ENCODE measurements at regions not wholly inside any gene's neighbourhood (a gene's known extent, or its start where the extent isn't known, plus 50 kb on each side); places are given as distances from the start of the nearest gene placed in this dataset.

DNA sequence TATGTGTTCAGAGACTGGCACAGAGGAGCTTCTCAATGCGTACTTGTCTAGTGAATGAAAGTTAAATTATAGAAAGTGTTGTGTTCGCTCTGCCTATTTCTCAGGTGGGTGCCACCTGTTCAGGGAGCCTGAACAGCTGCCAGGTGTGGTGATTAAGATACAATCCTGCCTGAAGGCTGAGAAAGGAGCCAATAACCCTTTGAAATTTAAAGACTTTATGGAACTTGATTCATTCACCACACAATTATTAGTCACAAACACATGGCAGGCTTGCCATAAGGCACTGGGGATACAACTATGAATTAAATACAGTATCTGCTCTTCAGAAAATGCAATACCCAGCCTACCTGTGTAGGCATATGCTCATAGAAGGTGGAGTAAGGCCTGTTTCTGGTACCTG lies 92.9 kb upstream of the AMOTL1 start:
- no peaks in the 10 kb centered on the region for H4K20me1 ChIP-seq (ENCODE audit: control insufficient read depth, insufficient read depth, low read length, poor library complexity, severe bottlenecking)
- H3K4me1 Mint-ChIP-seq = no peaks in the 10 kb centered on the region
- no peaks in the 10 kb centered on the region for H3K9me3 Mint-ChIP-seq (ENCODE audit: insufficient read depth)
- CTCF ChIA-PET = no interaction called here
- no peak overlapping the region for H3K4me2 ChIP-seq (replicated peaks; ENCODE audit: low read depth, low read length, poor library complexity, severe bottlenecking)
- H2AFZ ChIP-seq (ENCODE audit: insufficient read depth, low read depth, low read length, poor library complexity, severe bottlenecking) = no peak overlapping the region
- 100% methylated on average over 1 of the region's 2 CpGs for WGBS (ENCODE audit: insufficient coverage)
- peaks cover 8% of the 10 kb centered on the region for H3K27me3 Mint-ChIP-seq
- H3K4me3 ChIP-seq (ENCODE audit: control extremely low read depth in 1 of 5, extremely low read depth in 1 of 5, insufficient read depth in 1 of 5, low read depth in 2 of 5, low read length in 4 of 5) = no peak overlapping the region
- no peak overlapping the region for H3K27ac ChIP-seq (ENCODE audit: low read length in 2 of 2)
- H3K9me3 ChIP-seq (ENCODE audit: control extremely low read depth in 1 of 3, control insufficient read depth in 2 of 3, insufficient read depth in 1 of 3, low read length in 2 of 3) = peaks cover 0 to 16% (median 0%) of the 10 kb centered on the region in 3 donors
- POLR2A ChIA-PET = no interaction called here
- H3K4me1 ChIP-seq (ENCODE audit: control insufficient read depth in 2 of 2, insufficient read depth in 2 of 2, low read length in 2 of 2) = no peaks in the 10 kb centered on the region
- DNase-seq (no peak), ATAC-seq (ENCODE audit: low read depth) (no peak)
- TF ChIP-seq, protein P1, sequence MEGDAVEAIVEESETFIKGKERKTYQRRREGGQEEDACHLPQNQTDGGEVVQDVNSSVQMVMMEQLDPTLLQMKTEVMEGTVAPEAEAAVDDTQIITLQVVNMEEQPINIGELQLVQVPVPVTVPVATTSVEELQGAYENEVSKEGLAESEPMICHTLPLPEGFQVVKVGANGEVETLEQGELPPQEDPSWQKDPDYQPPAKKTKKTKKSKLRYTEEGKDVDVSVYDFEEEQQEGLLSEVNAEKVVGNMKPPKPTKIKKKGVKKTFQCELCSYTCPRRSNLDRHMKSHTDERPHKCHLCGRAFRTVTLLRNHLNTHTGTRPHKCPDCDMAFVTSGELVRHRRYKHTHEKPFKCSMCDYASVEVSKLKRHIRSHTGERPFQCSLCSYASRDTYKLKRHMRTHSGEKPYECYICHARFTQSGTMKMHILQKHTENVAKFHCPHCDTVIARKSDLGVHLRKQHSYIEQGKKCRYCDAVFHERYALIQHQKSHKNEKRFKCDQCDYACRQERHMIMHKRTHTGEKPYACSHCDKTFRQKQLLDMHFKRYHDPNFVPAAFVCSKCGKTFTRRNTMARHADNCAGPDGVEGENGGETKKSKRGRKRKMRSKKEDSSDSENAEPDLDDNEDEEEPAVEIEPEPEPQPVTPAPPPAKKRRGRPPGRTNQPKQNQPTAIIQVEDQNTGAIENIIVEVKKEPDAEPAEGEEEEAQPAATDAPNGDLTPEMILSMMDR (IDR thresholded peaks at IDR 0.05) = no peak
- TF ChIP-seq EZH2 (IDR thresholded peaks at IDR 0.05; ENCODE audit: borderline replicate concordance, insufficient read depth, low read depth, low read length, poor library complexity, severe bottlenecking) = no peak
- H3K27ac Mint-ChIP-seq = no peak overlapping the region
- H3K4me3 Mint-ChIP-seq = no peak overlapping the region
- H3K9ac ChIP-seq (ENCODE audit: low read length) = no peak overlapping the region
- intact Hi-C loops (cut with micrococcal nuclease) = no loop called here
- H3K27me3 ChIP-seq (replicated peaks in 1 of 4; ENCODE audit: control extremely low read depth in 1 of 4, control insufficient read depth in 3 of 4, insufficient read depth in 4 of 4, low read length in 3 of 4) = no peaks in the 10 kb centered on the region
- H3K36me3 ChIP-seq (replicated peaks in 1 of 2; ENCODE audit: control extremely low read depth in 1 of 2, control insufficient read depth in 1 of 2, extremely low read depth in 1 of 2, insufficient read depth in 2 of 2, low read length in 1 of 2) = no peaks in the 10 kb centered on the region
- H3K79me2 ChIP-seq (ENCODE audit: control insufficient read depth, insufficient read depth, low read length) = no peaks in the 10 kb centered on the region

DNA sequence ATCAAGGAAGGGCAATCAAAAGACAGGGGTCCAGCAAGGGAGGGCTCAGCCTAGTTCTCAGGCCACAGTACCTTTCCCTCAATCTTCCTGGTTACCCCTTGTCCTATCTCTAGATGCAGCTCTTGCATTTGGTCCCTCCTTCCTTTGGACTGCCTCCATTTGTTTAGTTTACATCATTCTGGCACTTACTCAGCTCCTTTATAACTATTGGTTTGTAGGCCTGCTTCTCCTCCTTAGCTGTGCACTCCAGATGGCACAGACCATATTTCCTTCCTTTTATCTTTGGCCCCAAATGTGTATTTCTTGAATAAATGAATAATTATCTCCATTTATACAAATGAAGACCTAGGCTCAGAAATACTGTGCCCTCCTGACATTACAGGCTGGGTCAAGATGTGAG lies 92.3 kb upstream of the AMOTL1 start:
- no peak for DNase-seq
- H3K9me3 Mint-ChIP-seq (ENCODE audit: insufficient read depth) = no peaks in the 10 kb centered on the region
- TF ChIP-seq, protein P1 (IDR thresholded peaks at IDR 0.05) = no peak
- no peak for TF ChIP-seq EZH2 (IDR thresholded peaks at IDR 0.05; ENCODE audit: borderline replicate concordance, insufficient read depth, low read depth, low read length, poor library complexity, severe bottlenecking)

More for the DNA sequence above, 92.3 kb upstream of the AMOTL1 start:
- Histone ChIP-seq H3K9me3 (ENCODE audit: control extremely low read depth in 1 of 3, control insufficient read depth in 2 of 3, insufficient read depth in 1 of 3, low read length in 2 of 3) (peaks cover 0 to 16% (median 0%) of the 10 kb centered on the region in 3 donors), H3K27me3 (replicated peaks in 1 of 4; ENCODE audit: control extremely low read depth in 1 of 4, control insufficient read depth in 3 of 4, insufficient read depth in 4 of 4, low read length in 3 of 4) (no peaks in the 10 kb centered on the region), H3K79me2 (ENCODE audit: control insufficient read depth, insufficient read depth, low read length) (no peaks in the 10 kb centered on the region), H3K4me1 (ENCODE audit: control insufficient read depth in 2 of 2, insufficient read depth in 2 of 2, low read length in 2 of 2) (no peaks in the 10 kb centered on the region), H2AFZ (ENCODE audit: insufficient read depth, low read depth, low read length, poor library complexity, severe bottlenecking) (no peak overlapping the region), H3K4me2 (replicated peaks; ENCODE audit: low read depth, low read length, poor library complexity, severe bottlenecking) (no peak overlapping the region), H3K4me3 (ENCODE audit: control extremely low read depth in 1 of 5, extremely low read depth in 1 of 5, insufficient read depth in 1 of 5, low read depth in 2 of 5, low read length in 4 of 5) (no peak overlapping the region), H4K20me1 (ENCODE audit: control insufficient read depth, insufficient read depth, low read length, poor library complexity, severe bottlenecking) (no peaks in the 10 kb centered on the region), H3K9ac (ENCODE audit: low read length) (no peak overlapping the region), H3K27ac (ENCODE audit: low read length in 2 of 2) (no peak overlapping the region), H3K36me3 (replicated peaks in 1 of 2; ENCODE audit: control extremely low read depth in 1 of 2, control insufficient read depth in 1 of 2, extremely low read depth in 1 of 2, insufficient read depth in 2 of 2, low read length in 1 of 2) (no peaks in the 10 kb centered on the region)
- intact Hi-C loops (cut with micrococcal nuclease) = no loop called here
- Mint-ChIP-seq H3K4me3 (no peak overlapping the region), H3K27ac (no peak overlapping the region), H3K4me1 (no peaks in the 10 kb centered on the region), H3K27me3 (peaks cover 12% of the 10 kb centered on the region)
- no peak for ATAC-seq (ENCODE audit: low read depth)
- ChIA-PET CTCF (no interaction called here), POLR2A (no interaction called here)
